K562 (cell line): ENCODE measurements at regions not wholly inside any gene's neighbourhood (a gene's known extent, or its start where the extent isn't known, plus 50 kb on each side); places are given as distances from the start of the nearest gene placed in this dataset.

Experiments
- BMI1 ChIP-seq: fragments of 150-350 bp; IDR thresholded peaks from 2 replicates; pipeline ENCODE4 v1.6.1; 2014; ENCODE audit warnings: low read length
- EP300 ChIP-seq: IDR thresholded peaks from 2 replicates; pipeline ENCODE4 v1.6.1; 2012; ENCODE audit warnings: low read length, improper control_type of control experiment
- ZC3H11A ChIP-seq: IDR thresholded peaks from 2 replicates; pipeline ENCODE4 v1.6.1; 2012; ENCODE audit warnings: low read depth, low read length, improper control_type of control experiment
- ZNF165 ChIP-seq: fragments of 250-450 bp; sonication (Bioruptor Pico); IDR thresholded peaks from 2 replicates; pipeline ENCODE4 v1.4.0; 2020; ENCODE audit warnings: borderline replicate concordance
- ZNF232 ChIP-seq: sonication (generic); formaldehyde crosslinking; IDR thresholded peaks from 2 replicates; pipeline ENCODE4 v1.8.0; 2022; ENCODE audit warnings: mild to moderate bottlenecking, missing genetic modification reagents
- TF ChIP-seq, protein P1 (sequence below): sonication (generic); formaldehyde crosslinking; IDR thresholded peaks from 2 replicates; pipeline ENCODE4 v1.5.0; 2020; ENCODE audit warnings: missing genetic modification reagents
- TF ChIP-seq, protein P2 (sequence below), 3 experiments: IDR thresholded peaks in 2 of 3; conservative IDR thresholded peaks in 1 of 3; 2 replicates each; pipeline ENCODE4 v1.5.1; 2011 to 2012; ENCODE audit warnings: low read length in 3 of 3, mild to moderate bottlenecking in 3 of 3, control low read depth in 2 of 3, improper control_type of control experiment in 1 of 3, inconsistent platforms in 1 of 3, low read depth in 1 of 3, mixed read lengths in 1 of 3, moderate library complexity in 1 of 3; ENCODE audit not compliant: insufficient read depth in 2 of 3
- TF ChIP-seq, protein P3 (sequence below): sonication (generic); formaldehyde crosslinking; IDR thresholded peaks from 2 replicates; pipeline ENCODE4 v1.8.0; 2022; ENCODE audit warnings: mild to moderate bottlenecking, missing genetic modification reagents
- TF ChIP-seq, protein P4 (sequence below): fragments of 250-450 bp; sonication (Bioruptor Pico); IDR thresholded peaks from 2 replicates; pipeline ENCODE4 v1.8.0; 2021; ENCODE audit warnings: borderline replicate concordance, mild to moderate bottlenecking, moderate library complexity; ENCODE audit not compliant: poor library complexity, severe bottlenecking
- TF ChIP-seq, protein P5 (sequence below): sonication (generic); formaldehyde crosslinking; IDR thresholded peaks from 2 replicates; pipeline ENCODE4 v1.8.1; 2023; ENCODE audit warnings: mild to moderate bottlenecking, missing genetic modification reagents

DNA sequence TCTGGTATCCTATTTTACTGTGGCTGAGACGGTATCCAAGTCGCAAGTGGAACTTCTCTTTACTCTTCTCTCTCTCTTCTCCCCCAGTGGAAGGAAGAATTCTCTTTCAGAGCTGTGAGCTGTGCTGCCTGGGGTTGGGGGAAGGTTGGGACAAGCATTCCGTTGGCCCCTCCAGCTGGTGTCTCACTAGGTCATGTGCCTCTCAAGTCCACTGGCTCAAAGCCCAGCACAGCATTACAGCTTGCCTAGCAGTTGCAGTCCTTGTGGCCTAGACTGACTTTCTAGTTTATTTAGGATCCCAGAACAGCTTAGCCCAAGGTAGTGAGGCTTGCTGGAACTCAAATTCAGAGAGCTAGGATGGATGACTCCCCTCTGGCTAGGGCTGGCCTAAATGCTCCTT lies 76.1 kb upstream of the SPATA16 start:
- TF ChIP-seq, protein P1, sequence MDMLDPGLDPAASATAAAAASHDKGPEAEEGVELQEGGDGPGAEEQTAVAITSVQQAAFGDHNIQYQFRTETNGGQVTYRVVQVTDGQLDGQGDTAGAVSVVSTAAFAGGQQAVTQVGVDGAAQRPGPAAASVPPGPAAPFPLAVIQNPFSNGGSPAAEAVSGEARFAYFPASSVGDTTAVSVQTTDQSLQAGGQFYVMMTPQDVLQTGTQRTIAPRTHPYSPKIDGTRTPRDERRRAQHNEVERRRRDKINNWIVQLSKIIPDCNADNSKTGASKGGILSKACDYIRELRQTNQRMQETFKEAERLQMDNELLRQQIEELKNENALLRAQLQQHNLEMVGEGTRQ (CRISPR knock-in tag) = no peak
- TF ChIP-seq, protein P2, sequence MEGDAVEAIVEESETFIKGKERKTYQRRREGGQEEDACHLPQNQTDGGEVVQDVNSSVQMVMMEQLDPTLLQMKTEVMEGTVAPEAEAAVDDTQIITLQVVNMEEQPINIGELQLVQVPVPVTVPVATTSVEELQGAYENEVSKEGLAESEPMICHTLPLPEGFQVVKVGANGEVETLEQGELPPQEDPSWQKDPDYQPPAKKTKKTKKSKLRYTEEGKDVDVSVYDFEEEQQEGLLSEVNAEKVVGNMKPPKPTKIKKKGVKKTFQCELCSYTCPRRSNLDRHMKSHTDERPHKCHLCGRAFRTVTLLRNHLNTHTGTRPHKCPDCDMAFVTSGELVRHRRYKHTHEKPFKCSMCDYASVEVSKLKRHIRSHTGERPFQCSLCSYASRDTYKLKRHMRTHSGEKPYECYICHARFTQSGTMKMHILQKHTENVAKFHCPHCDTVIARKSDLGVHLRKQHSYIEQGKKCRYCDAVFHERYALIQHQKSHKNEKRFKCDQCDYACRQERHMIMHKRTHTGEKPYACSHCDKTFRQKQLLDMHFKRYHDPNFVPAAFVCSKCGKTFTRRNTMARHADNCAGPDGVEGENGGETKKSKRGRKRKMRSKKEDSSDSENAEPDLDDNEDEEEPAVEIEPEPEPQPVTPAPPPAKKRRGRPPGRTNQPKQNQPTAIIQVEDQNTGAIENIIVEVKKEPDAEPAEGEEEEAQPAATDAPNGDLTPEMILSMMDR (IDR thresholded peaks at IDR 0.05 in 2 of 3, conservative IDR thresholded peaks at IDR 0.05 in 1 of 3; ENCODE audit: insufficient read depth in 2 of 3, low read depth in 1 of 3, low read length in 3 of 3) = no peak
- TF ChIP-seq, protein P3, sequence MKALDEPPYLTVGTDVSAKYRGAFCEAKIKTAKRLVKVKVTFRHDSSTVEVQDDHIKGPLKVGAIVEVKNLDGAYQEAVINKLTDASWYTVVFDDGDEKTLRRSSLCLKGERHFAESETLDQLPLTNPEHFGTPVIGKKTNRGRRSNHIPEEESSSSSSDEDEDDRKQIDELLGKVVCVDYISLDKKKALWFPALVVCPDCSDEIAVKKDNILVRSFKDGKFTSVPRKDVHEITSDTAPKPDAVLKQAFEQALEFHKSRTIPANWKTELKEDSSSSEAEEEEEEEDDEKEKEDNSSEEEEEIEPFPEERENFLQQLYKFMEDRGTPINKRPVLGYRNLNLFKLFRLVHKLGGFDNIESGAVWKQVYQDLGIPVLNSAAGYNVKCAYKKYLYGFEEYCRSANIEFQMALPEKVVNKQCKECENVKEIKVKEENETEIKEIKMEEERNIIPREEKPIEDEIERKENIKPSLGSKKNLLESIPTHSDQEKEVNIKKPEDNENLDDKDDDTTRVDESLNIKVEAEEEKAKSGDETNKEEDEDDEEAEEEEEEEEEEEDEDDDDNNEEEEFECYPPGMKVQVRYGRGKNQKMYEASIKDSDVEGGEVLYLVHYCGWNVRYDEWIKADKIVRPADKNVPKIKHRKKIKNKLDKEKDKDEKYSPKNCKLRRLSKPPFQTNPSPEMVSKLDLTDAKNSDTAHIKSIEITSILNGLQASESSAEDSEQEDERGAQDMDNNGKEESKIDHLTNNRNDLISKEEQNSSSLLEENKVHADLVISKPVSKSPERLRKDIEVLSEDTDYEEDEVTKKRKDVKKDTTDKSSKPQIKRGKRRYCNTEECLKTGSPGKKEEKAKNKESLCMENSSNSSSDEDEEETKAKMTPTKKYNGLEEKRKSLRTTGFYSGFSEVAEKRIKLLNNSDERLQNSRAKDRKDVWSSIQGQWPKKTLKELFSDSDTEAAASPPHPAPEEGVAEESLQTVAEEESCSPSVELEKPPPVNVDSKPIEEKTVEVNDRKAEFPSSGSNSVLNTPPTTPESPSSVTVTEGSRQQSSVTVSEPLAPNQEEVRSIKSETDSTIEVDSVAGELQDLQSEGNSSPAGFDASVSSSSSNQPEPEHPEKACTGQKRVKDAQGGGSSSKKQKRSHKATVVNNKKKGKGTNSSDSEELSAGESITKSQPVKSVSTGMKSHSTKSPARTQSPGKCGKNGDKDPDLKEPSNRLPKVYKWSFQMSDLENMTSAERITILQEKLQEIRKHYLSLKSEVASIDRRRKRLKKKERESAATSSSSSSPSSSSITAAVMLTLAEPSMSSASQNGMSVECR (CRISPR knock-in tag) = no peak
- TF ChIP-seq, protein P4, sequence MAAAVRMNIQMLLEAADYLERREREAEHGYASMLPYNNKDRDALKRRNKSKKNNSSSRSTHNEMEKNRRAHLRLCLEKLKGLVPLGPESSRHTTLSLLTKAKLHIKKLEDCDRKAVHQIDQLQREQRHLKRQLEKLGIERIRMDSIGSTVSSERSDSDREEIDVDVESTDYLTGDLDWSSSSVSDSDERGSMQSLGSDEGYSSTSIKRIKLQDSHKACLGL (CRISPR knock-in tag) = no peak
- TF ChIP-seq, protein P5, sequence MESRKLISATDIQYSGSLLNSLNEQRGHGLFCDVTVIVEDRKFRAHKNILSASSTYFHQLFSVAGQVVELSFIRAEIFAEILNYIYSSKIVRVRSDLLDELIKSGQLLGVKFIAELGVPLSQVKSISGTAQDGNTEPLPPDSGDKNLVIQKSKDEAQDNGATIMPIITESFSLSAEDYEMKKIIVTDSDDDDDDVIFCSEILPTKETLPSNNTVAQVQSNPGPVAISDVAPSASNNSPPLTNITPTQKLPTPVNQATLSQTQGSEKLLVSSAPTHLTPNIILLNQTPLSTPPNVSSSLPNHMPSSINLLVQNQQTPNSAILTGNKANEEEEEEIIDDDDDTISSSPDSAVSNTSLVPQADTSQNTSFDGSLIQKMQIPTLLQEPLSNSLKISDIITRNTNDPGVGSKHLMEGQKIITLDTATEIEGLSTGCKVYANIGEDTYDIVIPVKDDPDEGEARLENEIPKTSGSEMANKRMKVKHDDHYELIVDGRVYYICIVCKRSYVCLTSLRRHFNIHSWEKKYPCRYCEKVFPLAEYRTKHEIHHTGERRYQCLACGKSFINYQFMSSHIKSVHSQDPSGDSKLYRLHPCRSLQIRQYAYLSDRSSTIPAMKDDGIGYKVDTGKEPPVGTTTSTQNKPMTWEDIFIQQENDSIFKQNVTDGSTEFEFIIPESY = no peak
- TF ChIP-seq EP300 (no peak), ZNF232 (CRISPR knock-in tag) (no peak), ZC3H11A (no peak), BMI1 (no peak), ZNF165 (CRISPR knock-in tag) (no peak)
